Astrocyte of the spinal cord (primary cell): ENCODE measurements at regions not wholly inside any gene's neighbourhood (a gene's known extent, or its start where the extent isn't known, plus 50 kb on each side); places are given as distances from the start of the nearest gene placed in this dataset.
A peak's percentile ranks its signal among the peaks of the same experiment; 100 is the strongest.

ENCODE experiments used
- DNase-seq: peaks from one replicate; pipeline ENCODE4 v3.0.0; 2011; ENCODE audit warnings: low read depth, low spot score
- H3K4me3 ChIP-seq: 2 replicates; pipeline ENCODE4 v1.5.1; 2011; ENCODE audit warnings: low read depth, mild to moderate bottlenecking, low read length, moderate library complexity
- in situ Hi-C: cut with HindIII; loops from 2 replicates; pipeline ENCODE4 v1.10.0; 2017; ENCODE audit warnings: low sequenced_read_pairs
- TF ChIP-seq, protein P1 (sequence below): IDR thresholded peaks from 2 replicates; pipeline ENCODE4 v1.5.1; 2012; ENCODE audit warnings: low read depth, mild to moderate bottlenecking, low read length, inconsistent platforms

DNA sequence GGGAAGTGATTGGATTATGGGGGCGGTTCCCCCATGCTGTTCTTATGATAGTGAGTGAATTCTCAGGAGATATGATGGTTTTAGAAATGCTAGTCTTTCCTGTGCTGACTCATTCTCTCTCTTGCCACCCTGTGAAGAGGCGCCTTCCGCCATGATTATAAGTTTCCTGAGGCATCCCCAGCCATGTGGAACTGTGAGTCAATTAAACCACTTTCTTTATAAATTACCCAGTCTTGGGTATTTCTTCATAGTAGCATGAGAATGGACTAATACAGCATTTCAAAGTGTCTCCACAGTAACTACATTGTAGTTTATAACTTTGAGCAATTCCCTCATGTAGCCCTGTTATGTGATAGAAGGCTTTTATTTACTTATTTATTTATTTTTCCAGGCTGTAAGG lies 128.8 kb upstream of the CHRNA7 start:
- DNase-seq: no peak
- TF ChIP-seq, protein P1, sequence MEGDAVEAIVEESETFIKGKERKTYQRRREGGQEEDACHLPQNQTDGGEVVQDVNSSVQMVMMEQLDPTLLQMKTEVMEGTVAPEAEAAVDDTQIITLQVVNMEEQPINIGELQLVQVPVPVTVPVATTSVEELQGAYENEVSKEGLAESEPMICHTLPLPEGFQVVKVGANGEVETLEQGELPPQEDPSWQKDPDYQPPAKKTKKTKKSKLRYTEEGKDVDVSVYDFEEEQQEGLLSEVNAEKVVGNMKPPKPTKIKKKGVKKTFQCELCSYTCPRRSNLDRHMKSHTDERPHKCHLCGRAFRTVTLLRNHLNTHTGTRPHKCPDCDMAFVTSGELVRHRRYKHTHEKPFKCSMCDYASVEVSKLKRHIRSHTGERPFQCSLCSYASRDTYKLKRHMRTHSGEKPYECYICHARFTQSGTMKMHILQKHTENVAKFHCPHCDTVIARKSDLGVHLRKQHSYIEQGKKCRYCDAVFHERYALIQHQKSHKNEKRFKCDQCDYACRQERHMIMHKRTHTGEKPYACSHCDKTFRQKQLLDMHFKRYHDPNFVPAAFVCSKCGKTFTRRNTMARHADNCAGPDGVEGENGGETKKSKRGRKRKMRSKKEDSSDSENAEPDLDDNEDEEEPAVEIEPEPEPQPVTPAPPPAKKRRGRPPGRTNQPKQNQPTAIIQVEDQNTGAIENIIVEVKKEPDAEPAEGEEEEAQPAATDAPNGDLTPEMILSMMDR: no peak
- in situ Hi-C loops: no loop called here
- no peak overlapping the region for H3K4me3 ChIP-seq

DNA sequence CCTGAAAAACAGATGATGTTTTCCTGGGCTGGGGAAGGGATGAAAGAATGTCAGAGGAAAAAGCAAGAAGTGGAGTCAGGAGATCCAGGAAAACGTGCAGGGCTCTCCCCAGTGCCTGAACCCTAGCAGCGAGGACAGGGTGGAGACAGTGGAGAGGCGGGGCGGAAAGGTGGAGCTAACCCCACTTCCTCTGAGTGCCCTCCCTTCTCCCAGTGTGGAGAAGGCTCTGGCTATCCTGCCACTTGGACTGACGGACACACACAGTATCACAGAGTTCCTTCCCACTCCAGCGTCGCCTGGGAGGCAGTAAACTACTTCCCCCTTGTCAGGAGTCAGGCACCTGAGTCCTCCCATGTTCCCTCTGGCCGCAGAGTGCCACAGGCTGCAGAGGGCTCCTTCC lies 125.3 kb upstream of the CHRNA7 start:
- TF ChIP-seq, protein P1: no peak
- in situ Hi-C loops: no loop called here
- DNase-seq: no peak
- H3K4me3 ChIP-seq: no peak overlapping the region

DNA sequence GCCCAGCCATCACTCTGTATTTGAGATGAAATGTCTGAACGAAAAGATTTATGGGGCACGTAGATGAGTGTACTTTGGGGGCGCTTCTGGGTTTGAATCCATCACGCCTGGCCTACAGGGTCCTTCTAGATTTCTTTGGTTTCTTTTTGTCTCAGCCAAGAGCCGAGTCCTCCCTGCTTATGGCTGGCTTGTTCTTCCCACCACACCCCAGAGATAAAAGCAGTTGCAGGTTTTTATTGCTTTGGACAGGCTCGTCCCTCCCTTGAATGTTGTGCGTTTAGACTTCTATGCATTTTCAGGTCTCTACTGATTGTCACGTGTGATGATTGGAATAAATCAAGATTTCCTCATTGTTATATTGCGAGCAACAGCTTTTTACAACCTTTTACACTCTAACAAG lies 104.8 kb upstream of the CHRNA7 start:
- TF ChIP-seq, protein P1: no peak
- in situ Hi-C loops: no loop called here

DNA sequence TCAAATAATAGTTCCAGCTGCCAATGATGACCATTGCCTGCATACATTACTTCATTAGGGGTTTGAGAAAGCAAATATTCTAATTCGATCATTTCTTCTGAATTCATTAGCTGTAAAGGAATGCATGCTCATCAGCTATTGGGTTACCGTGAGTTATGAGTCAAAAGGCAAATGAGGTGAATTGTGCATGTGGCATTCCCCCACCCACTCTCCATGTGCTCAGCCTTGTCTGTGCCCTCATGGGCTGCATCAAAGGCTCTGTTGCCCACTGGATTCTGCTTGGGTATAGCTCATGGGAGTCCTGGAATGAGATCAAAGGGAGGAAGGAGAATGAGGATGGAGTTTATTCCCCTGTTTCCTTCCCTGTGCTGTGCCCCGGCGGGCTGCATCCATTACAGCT lies 99.3 kb upstream of the CHRNA7 start:
- DNase-seq: no peak
- H3K4me3 ChIP-seq: no peak overlapping the region
- in situ Hi-C loops: no loop called here
- TF ChIP-seq, protein P1: no peak

More for the DNA sequence above, 104.8 kb upstream of the CHRNA7 start:
- H3K4me3 ChIP-seq: no peak overlapping the region
- DNase-seq: no peak

DNA sequence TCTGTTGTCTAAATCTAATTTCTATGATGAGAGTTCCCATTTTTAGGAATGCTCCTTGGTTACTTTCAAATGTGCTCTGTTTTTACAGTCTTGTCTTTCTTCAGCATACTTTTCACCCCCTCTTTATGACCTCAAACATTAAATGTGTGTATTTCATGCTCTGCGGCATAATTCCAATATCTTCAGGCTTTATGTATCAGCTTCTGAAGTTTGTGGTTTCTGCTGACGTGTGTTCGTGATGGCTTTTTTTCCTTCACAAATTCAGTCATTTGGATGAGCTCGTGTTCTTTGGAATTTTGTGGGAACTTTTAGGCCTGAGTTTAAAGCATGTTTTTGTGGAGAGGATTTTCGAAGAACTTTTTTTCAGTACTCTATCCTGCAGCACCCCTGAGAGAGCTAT lies 97.7 kb upstream of the CHRNA7 start:
- H3K4me3 ChIP-seq: no peak overlapping the region
- in situ Hi-C loops: no loop called here
- DNase-seq: peak; percentile 38
- TF ChIP-seq, protein P1: no peak

DNA sequence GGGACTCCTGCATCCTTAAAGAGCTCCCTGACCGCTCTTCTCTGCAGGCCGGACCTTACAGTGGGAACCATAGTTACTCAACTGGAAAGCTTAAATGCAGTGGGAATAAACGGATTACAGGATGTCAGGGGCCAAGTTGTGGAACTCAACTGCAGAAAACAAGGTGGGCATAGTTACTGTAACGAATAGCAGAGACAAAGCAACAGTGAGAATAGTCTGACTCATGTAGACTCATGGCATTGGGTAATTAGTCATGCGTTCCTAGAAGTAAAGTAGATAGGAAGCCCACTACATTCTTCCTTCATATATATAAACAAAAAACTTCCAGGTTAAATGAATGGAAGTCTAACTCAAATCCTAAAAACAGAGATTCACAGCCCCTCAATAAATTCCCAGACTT lies 95.5 kb upstream of the CHRNA7 start:
- TF ChIP-seq, protein P1: no peak
- in situ Hi-C loops: no loop called here
- no peak overlapping the region for H3K4me3 ChIP-seq
- DNase-seq: peak; percentile 73

DNA sequence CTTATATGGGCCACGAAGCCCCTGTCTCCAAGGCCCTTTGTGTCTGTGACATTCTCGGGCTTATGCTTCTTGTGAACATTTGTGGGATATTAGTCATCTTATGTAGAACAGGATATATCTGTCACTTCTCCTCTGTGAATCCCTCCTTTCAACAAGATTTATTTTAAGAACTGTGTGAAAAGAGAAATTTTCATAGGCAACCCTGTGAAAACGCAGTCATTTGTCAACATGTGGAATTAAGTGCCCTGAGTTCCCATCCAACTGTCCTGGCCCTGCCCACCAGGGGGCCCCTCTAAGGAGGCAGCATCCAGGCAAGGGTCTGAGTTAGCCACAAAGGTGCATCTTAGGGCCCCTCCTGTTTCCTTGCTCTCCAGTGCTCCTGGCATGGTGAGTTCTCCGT lies 76.8 kb upstream of the CHRNA7 start:
- no peak for DNase-seq
- in situ Hi-C loops: no loop called here
- no peak overlapping the region for H3K4me3 ChIP-seq
- TF ChIP-seq, protein P1: no peak
